HG03196 (cell line): ENCODE measurements at regions not wholly inside any gene's neighbourhood (a gene's known extent, or its start where the extent isn't known, plus 50 kb on each side); places are given as distances from the start of the nearest gene placed in this dataset.
"Not testable (repeated sequence)": the region's sequence is repeated elsewhere in the genome, so short reads cannot be mapped to it uniquely, and the experiment has no call there.

Experiments used
- ATAC-seq: cut with Tn5 transposase; IDR thresholded peaks from one replicate; pipeline ENCODE4 v1.9.1; 2021; ENCODE audit not compliant: unreplicated experiment

DNA sequence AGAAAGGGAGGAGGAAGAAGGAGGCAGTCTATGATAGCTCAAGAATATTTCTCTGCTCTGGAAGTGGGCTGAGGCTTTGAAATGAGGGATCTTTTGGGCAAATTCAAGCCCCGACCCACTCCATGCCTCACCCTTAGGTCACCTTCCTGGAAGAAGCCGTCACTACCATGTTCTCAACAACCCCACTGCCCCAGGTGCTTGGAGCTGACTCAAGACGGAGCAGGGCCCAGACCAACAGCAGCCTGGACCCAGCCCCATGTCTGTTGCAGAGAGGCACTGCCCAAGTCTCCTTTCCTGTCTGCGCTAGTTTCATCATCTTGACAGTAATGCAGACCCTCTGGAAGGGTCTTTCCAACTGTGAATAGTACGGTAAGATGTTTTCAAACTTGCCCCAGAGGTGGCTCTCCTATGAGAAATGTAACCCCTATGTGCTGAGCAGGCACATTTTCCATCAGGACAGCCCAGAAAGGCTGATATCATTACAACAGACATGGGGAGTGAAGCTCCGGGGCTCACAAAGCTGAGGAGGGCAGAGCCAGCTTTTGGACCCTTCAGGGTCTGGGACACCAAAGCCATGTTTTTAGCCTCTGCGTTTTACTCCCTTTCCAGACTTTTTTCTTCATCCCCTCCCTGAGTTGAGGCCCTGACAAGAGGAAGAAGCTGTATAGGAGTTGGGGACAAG is 128.2 kb upstream of the LARP1 start:
- ATAC-seq, result no peak

DNA sequence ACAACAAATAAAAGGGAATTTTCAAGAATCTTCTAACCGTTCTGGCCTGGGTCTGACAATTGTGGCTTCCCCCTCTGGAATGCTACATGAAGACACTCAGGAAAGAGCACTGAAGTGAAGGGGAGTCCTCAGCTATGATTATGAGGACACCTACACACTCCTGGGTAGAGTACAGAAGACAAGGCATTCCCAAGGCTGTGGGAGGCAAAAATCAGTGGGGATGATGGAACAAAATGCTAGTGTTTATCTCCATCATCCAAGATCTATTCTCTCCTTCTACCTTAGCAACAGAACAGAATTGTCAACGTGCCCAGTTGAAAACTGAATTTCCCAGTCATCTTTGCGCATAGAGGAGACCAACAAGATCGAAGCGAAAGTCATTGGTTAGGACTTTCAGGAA is 130.1 kb upstream of the LARP1 start:
- ATAC-seq, result no peak

DNA sequence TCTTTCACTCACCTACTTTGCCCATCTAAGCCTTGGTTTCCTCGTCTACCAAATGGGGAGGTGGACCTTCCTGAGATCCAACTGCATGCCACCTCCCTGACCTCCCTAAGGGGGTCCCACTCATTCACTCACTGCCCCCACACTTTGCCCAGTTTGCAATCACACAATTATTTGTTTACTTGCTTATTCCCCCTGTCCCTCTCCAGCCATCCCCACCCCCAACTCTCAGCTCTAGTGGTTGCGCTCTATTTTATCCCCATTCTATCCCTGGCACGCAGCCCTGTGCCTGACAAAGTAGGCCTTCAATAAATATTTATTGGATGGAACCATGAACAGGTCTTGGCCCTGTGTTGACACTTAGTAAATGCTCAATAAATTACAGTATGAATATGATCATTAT is 130.8 kb upstream of the LARP1 start:
- no peak for ATAC-seq

DNA sequence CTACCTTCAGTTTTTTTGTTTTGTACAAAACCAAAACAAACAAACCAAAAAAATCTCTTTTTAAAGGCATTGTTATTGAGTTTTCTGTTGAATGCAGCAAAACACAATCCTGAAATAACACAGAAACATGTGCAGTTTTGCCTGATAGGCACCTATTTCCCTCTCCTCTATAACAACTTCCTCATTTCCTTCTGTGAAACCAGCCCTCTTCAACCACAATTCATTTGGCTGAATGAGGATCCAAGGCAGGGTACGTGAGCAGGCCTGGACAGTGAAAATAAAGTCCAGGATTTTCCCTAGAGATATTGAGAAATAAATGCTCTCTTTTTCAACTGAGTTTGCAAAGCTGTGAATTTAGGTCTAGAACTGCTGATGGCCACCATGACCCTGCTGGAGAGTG is 134.8 kb upstream of the LARP1 start:
- no peak for ATAC-seq

DNA sequence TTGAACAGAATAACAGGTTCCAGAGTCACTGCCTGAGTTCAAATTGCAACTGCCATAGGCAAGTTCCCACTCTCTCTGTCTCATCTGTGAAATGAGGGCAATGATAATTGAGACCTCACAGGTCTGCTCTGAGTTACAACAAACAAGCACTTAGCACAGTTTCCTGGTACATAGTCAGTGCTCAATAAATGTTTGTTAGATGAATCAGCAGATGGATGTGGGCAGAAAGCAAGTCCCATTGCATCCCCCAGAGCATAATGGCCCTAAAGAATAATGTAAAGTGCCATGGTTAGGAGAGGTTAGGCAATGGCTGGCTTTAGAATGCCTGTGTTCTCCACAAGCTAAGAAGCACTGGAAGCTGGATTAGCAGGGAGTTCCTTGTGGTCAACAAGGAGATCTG is 136.5 kb upstream of the LARP1 start:
- ATAC-seq, result no peak

DNA sequence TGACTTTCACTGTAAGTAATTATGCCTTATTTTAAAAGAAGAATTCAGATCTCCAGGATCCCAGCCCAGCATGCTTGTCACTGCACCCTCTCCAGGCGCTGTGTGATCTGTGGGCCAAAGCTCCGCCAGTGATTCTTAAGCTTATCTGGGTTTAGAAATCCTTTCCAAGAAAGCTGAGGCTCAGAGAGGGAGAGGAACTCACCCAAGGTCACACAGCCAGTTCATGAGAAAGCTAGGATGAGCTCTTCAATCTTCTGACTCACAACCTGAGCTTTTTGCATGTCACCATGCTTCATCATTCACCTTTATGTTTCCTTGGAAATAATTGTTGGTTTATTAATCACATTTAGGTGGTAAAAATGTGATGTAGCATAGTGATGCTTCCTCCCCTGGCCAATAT is 136.6 kb upstream of the HAND1 start:
- ATAC-seq, result no peak

- no peak for ATAC-seq
Measured at GRCh38 chr5:154614125-154614524, 136.1 kb upstream of the HAND1 start.

GRCh38 chr5:154612666-154613065 is 134.6 kb upstream of the HAND1 start:
- ATAC-seq, result no peak

- no peak for ATAC-seq
Measured at GRCh38 chr5:154611341-154611767, 133.3 kb upstream of the HAND1 start.

DNA sequence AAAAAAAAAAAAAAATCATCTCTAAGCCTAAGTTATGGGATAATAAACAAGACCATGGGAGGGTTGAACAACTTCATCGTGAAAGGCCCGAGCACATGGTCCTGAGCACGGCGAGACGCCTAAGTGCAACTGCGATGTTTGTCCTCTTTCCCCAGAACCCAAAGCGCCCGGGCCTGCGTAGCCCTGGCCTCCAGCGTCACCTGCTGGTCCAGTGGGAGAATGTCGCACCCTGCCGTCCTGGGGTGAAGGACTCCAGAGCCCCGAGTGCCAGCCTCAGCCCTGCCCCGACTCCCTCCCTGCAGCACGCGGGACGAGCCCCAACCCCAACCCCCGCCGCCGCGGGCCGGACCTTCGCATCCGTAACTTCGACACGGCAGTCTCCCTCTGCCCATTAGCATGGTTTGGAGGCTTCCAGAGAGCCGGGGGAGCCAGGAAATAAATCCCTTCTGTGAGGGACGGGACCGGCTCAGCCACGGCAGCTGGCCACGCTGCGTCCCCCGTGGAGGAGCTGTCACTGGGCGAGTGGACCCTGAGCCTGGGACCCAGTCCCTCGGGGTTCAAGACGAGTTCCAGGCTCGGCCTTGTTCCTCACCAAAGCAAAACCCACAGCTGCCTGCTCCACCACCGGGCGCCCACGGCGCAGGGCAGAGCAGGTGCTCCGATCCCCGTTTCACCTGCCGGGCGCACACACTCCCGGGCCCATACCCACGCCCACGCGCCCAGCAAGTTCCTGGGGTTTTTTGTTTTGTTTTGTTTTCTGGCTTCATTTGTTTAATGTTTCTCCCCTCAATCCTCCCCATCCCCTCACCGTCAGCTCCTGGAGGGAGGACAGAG is 132.5 kb upstream of the HAND1 start:
- peak; percentile 95 for ATAC-seq

DNA sequence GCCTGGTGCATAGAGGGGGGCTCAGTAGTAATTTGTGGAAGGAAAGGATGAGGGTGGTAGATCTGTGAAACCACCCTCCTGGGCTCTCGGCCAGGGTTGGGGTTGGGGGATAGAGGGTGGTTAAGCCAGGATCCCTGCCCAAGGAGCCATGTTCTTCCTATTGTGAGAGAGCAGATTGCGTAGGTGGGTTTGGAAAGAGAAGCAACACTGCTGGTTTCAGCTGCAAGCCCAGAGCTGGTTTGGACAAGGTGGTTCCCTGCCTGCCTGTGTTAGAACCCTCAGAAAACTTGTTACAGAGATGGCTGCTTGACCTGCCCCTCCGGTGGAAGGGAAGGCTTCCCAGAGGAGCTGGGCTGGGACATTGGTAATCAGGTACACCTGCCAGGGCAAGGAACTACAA is 131.2 kb upstream of the HAND1 start:
- no peak for ATAC-seq

GRCh38 chr5:154608531-154609011 is 130.5 kb upstream of the HAND1 start:
- ATAC-seq, result no peak

GRCh38 chr5:154607746-154608145 is 129.7 kb upstream of the HAND1 start:
- ATAC-seq, result no peak

GRCh38 chr5:154606246-154606645 is 128.2 kb upstream of the HAND1 start:
- no peak for ATAC-seq

DNA sequence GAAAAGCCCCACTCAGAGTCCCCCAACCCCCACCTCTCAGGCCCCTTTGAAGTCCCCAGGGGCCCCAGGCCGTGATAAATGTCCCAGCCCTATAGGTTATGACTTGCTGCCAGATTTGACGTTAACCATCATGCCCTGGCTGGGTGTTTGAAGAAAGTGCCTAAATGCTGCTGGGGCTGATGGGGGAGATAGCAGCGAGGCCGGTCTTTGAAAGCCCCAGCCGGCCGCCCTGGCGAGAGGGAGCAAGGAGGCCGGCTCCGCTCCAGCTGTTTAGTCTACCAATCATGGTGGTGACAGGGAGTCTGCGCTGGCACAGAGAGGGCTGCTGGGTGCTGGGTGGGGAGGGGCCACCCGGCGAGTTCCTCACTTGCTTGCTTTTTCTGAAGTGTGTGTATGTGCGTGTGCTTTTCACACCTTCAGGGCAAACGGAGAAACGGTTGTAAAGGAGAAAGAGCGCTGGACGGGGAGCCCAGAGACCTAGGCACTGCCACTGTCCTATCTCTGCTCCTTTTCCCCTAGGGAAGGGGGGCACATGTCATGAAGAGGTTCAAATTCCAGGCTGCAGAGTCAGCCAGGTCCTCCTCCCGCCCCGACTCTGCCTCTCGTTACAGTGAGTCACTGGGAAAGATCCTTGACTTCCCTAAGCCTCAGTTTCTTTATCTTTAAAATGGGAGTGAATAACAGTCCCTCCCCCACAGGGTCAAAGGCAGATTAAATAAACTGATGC is 126.1 kb upstream of the HAND1 start:
- ATAC-seq, result no peak

DNA sequence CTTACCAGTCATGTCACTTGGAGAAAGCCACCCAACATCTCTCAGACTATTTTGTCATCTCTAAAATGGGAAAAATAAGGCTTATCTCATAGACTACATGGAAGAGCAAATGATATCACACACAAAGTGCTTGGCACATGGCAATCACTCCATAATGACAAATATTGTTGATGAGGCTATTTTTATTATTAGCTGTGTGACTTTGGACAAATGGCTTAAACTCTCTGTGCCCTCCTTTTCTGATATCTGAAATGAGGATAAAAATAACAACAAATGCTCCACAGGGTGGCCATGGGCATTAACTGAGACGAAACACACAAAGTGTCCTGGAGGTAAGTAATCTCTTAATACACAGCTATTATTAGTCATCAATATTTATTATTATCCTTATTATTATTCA is 125.5 kb upstream of the HAND1 start:
- no peak for ATAC-seq

DNA sequence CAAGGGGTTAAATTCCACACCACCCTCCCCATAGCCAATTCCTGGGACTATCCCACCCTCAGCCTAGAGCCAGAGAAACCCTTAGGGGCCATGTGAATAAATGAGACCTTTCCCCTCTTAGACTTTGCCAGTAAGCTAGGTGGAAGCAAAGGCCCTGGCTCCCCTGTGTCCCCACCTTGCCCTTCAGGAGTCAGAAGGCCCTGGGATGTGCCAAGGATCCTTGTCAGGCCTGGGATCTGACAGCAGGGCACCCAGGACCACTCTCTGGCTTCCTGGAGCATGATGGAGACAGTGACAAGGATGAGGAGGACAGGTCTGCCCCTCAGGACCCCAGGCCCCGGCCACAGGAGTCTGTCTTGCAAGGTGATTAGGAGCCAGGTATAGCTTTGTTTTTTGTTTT is 125.0 kb upstream of the HAND1 start:
- no peak for ATAC-seq

DNA sequence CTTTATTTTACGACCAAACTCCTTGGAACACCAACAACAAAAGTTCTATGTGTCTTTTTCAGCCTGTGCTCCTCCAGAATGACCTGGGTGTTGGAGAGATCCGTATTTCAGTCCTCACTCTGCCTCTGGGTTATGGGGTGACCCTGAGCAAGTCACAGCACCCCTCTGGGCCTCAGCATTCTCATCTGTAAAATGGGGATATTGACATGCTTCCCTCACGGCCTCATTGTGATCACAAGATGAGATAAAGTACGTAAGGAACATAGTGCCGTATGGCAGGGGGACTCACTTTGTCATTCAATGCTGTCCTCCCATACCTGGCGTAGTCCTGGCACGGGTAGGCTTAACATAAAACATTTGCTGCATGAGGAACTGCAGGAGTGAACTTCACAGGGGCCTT is 123.0 kb upstream of the HAND1 start:
- ATAC-seq, result no peak

GRCh38 chr5:154598021-154598420 is 120.0 kb upstream of the HAND1 start:
- no peak for ATAC-seq

DNA sequence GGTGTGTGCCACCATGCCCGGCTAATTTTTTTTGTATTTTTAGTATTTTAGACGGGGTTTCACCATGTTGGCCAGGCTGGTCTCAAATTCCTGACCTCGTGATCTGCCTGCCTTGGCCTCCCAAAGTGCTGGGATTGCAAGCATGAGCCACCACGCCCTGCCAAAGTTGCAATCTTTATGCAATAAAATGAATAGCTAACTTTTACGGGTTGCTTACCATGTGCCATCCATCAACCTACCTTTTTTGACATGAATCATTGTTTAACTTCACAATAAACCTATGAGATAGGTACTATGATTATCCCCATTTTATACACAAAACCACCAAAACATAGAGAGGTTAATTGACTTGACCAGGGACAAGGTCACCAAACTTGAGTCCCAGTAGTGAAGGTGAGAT is 118.8 kb upstream of the HAND1 start:
- not testable (repeated sequence) for ATAC-seq

- ATAC-seq, result no peak
Measured at GRCh38 chr5:154595662-154596061, 117.6 kb upstream of the HAND1 start.

DNA sequence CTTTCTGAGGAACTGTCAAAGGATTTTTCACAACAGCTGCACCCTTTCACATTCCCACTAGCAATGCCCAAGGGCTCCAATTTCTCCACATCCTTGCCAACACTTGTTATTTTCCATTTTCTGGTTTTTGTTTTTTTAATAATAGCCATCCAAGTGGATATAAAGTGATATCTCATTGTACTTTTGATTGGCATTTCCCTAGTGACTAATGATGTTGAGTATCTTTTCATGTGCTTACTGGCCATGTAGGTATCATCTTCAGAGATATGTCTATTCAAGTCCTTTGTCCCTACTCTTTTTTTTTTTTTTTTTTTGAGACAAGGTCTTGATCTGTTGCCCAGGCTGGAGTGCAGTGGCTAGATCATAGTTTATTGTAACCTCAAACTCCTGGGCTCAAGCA is 115.8 kb upstream of the HAND1 start:
- ATAC-seq, result no peak
